ENCODE measurements at regions not wholly inside any gene's neighbourhood (a gene's known extent, or its start where the extent isn't known, plus 50 kb on each side); places are given as distances from the start of the nearest gene placed in this dataset.

DNA sequence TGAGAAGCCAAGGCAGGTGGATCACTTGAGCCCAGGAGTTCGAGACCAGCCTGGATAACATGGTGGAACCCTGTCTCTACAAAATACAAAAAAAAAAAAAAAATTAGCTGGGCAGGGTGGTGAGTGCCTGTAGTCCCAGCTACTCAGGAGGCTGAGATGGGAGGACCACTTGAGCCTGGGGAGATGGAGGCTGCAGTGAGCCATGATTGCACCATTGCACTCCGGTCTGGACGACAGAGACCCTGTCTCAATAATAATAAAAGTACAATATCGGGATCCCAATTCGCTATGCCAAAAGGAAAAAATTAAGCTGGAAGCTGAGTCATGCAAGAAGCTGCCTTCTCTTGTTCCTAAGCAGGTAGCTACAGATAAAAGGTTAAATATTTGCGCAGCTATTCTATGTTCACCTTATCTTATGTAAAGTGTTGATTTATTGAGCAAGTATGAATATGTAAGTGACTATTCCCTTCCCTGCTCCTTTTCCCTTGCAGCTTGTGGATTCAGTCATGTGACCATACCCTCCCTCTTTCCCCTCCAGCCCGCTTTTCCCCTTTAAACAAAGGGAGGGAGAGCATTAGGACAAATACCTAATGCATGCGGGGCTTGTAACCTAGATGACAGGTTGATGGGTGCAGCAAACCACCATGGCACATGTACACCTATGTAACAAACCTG lies 112.0 kb downstream of the LITAF start:
- no peak overlapping the region for H3K4me3 ChIP-seq (ENCODE audit: low read depth, low read length)
- TF ChIP-seq, protein P1, sequence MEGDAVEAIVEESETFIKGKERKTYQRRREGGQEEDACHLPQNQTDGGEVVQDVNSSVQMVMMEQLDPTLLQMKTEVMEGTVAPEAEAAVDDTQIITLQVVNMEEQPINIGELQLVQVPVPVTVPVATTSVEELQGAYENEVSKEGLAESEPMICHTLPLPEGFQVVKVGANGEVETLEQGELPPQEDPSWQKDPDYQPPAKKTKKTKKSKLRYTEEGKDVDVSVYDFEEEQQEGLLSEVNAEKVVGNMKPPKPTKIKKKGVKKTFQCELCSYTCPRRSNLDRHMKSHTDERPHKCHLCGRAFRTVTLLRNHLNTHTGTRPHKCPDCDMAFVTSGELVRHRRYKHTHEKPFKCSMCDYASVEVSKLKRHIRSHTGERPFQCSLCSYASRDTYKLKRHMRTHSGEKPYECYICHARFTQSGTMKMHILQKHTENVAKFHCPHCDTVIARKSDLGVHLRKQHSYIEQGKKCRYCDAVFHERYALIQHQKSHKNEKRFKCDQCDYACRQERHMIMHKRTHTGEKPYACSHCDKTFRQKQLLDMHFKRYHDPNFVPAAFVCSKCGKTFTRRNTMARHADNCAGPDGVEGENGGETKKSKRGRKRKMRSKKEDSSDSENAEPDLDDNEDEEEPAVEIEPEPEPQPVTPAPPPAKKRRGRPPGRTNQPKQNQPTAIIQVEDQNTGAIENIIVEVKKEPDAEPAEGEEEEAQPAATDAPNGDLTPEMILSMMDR (IDR thresholded peaks at IDR 0.05; ENCODE audit: borderline replicate concordance, insufficient read depth, low read depth, low read length): no peak

DNA sequence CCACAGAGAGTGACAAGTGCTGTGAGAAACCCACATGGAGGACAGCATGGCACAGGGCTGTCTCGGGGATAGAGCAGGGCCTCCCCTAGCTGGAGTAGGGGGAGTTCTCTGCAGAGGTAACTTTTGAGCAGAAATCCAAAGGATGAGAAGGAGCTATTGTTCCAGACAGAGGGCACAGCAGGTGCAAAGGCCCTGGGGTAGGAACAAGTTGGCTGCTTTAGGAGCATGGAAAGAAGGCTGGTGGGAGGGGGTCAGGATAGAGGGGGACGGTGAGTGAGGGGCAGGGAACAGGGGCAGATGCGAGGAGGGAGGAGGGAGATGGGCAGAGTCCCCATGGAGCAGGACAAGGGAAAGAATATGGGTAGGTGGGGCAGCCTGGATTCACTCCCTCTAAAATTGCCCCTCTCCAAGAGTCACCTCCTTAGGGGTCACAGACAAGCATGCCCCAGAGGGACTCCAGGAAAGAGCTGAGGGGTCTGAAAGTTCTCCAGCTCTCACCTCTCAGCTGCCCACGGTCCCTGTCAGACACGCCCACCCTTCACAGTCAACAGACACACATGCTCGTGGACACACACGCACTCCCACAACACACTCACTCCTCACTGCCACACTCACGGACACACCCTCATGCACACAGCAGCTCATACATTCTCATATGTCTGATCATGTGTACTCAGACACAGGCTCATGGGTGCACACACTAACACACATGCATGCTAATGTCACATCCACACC lies 110.7 kb downstream of the LITAF start:
- TF ChIP-seq, protein P1 (IDR thresholded peaks at IDR 0.05; ENCODE audit: borderline replicate concordance, insufficient read depth, low read depth, low read length): no peak
- no peak overlapping the region for H3K4me3 ChIP-seq (ENCODE audit: low read depth, low read length)

DNA sequence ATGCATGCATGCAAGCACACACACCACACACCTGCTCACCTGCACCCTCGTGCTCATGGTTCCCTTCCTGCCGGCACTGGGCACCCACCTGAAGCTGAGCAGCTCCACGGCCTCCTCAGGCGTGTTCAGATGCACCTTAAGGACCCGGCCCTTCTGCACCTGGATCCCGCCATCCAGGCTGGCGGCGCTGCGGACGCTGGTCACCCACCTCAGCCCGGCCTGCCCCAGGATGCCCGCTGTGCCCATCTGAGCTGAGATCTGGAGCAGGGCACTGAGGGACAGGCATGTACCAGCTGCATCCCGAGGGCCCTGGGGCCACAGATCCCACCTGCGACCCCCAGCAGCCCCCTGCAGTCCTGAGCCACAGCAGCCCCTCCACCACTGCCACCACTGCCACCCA lies 110.0 kb downstream of the LITAF start:
- H3K4me3 ChIP-seq (ENCODE audit: low read depth, low read length): no peak overlapping the region
- TF ChIP-seq, protein P1 (IDR thresholded peaks at IDR 0.05; ENCODE audit: borderline replicate concordance, insufficient read depth, low read depth, low read length): no peak

DNA sequence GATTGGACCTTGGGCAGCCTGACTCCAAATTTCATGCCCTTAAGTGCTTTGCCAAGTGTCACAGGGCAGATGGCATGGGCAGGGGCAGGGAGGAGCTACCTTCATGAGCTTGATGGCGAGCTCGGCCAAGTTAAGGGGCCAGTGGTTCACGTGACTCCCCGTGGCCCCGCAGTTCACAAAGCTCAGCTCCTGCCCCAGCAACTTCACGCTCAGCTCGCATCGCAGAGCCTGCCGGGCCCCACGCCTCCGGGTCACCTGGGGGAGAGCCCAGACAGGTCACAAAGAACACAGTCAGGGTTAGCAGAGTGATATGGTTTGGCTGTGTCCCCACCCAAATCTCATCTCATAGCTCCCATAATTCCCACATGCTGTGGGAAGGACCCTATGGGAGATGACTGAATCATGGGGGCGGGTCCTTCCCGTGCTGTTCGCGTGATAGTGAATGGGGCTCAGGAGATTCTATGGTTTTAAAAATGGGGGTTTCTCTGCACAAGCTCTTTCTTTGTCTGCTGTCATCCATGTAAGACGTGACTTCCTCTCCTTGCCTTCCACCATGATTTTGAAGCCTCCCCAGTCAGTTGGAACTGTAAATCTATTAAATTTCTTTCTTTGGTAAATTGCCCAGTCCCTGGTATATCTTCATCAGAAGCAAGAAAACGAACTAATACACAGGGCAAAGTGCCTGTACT lies 108.1 kb downstream of the LITAF start:
- TF ChIP-seq, protein P1 (IDR thresholded peaks at IDR 0.05; ENCODE audit: borderline replicate concordance, insufficient read depth, low read depth, low read length): no peak
- no peak overlapping the region for H3K4me3 ChIP-seq (ENCODE audit: low read depth, low read length)

DNA sequence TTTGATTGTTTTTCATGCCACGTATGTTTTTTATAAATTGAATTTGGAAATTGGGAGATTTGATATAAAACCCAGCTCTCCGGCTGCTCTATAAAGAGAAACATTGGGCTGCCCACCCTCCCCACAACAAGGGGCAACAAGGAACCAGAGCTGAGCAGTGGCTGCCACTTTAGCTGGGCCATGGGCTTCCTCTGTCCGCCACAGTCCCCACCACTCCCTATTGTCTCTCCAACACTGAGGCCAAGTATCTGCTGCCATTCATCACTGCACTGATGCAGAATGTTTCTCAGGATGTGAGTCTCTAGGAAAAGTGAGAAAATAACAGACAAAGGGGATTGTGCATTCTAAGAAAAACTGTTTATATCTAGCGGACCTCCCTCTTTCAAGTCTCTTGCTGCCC lies 106.8 kb downstream of the LITAF start:
- no peak overlapping the region for H3K4me3 ChIP-seq (ENCODE audit: low read depth, low read length)
- TF ChIP-seq, protein P1 (IDR thresholded peaks at IDR 0.05; ENCODE audit: borderline replicate concordance, insufficient read depth, low read depth, low read length): no peak

DNA sequence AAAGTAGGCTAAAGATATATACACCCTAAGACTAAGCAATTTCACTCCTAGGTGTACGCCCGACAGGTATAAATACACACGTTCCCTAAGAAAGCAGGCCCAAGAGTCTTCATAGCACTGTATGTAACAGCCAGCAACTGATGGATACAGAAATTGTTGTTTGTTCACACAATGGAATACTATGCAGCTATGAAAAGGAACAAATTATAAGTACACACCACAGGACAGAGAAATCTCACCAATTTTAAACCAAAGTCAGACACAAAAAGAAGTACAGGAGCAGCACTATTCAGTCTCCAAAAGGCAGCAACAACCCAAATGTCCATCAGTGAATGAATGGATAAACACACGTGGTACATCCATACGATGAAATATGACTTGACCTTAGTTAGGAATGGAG lies 106.1 kb downstream of the LITAF start:
- TF ChIP-seq, protein P1 (IDR thresholded peaks at IDR 0.05; ENCODE audit: borderline replicate concordance, insufficient read depth, low read depth, low read length): no peak

More for the DNA sequence above, 106.1 kb downstream of the LITAF start:
- H3K4me3 ChIP-seq (ENCODE audit: low read depth, low read length): no peak overlapping the region

All from GM12875 (cell line).